ENCODE measurements at regions not wholly inside any gene's neighbourhood (a gene's known extent, or its start where the extent isn't known, plus 50 kb on each side); places are given as distances from the start of the nearest gene placed in this dataset.

GRCh38 chr10:27366769-27367168 lies 126.2 kb upstream of the ACBD5 start:
- no peak overlapping the region for H3K4me3 ChIP-seq
- TF ChIP-seq EP300 (IDR thresholded peaks at IDR 0.05) (no peak), CTCF (IDR thresholded peaks at IDR 0.05) (no peak), POLR2AphosphoS5 (IDR thresholded peaks at IDR 0.05) (no peak), POLR2A (IDR thresholded peaks at IDR 0.05) (no peak)
- no peak overlapping the region for H3K27ac ChIP-seq
- no peaks in the 10 kb centered on the region for H3K4me1 ChIP-seq
- intact Hi-C loops (cut with DNase I; ENCODE audit: low total_unique reads) = no loop called here
- 47 to 68% (median 54%) methylated on average over 1 of the region's 1 CpG for WGBS, 5 donors
- no peaks in the 10 kb centered on the region for H3K36me3 ChIP-seq
- no peak for DNase-seq
- H3K9me3 ChIP-seq = no peaks in the 10 kb centered on the region
- no peaks in the 10 kb centered on the region for H3K27me3 ChIP-seq

GRCh38 chr10:27364028-27364427 lies 123.4 kb upstream of the ACBD5 start:
- no peaks in the 10 kb centered on the region for H3K4me1 ChIP-seq
- DNase-seq = no peak
- TF ChIP-seq CTCF (IDR thresholded peaks at IDR 0.05) (no peak), POLR2AphosphoS5 (IDR thresholded peaks at IDR 0.05) (no peak)
- intact Hi-C loops (cut with DNase I; ENCODE audit: low total_unique reads) = no loop called here
- no peaks in the 10 kb centered on the region for H3K27me3 ChIP-seq
- H3K36me3 ChIP-seq = no peaks in the 10 kb centered on the region
- H3K9me3 ChIP-seq = no peaks in the 10 kb centered on the region
- no peak overlapping the region for H3K27ac ChIP-seq
- 54 to 72% (median 63%) methylated on average over 8 of the region's 8 CpGs for WGBS, 5 donors
- no peak overlapping the region for H3K4me3 ChIP-seq

- TF ChIP-seq CTCF (IDR thresholded peaks at IDR 0.05) (peak in 5 of 7 experiments; percentile 43 to 72 (median 51)), POLR2A (IDR thresholded peaks at IDR 0.05) (no peak), POLR2AphosphoS5 (IDR thresholded peaks at IDR 0.05) (peak in 1 of 3 donors; percentile 50), EP300 (IDR thresholded peaks at IDR 0.05) (no peak)
- no peaks in the 10 kb centered on the region for H3K9me3 ChIP-seq
- no peak overlapping the region for H3K4me3 ChIP-seq
- H3K36me3 ChIP-seq = no peaks in the 10 kb centered on the region
- no peak overlapping the region for H3K27ac ChIP-seq
- WGBS, 5 donors = 4 to 11% (median 9%) methylated on average over 3 of the region's 3 CpGs
- no peaks in the 10 kb centered on the region for H3K27me3 ChIP-seq
- H3K4me1 ChIP-seq = no peaks in the 10 kb centered on the region
- intact Hi-C loops (cut with DNase I; ENCODE audit: low total_unique reads) = no loop called here
- DNase-seq = peak; percentile 84 to 92
These were observed 120.1 kb upstream of the ACBD5 start for GRCh38 chr10:27360581-27361172.

- no peaks in the 10 kb centered on the region for H3K36me3 ChIP-seq
- no peak overlapping the region for H3K27ac ChIP-seq
- no peaks in the 10 kb centered on the region for H3K4me1 ChIP-seq
- no peak overlapping the region for H3K4me3 ChIP-seq
- no peaks in the 10 kb centered on the region for H3K9me3 ChIP-seq
- intact Hi-C loops (cut with DNase I; ENCODE audit: low total_unique reads) = no loop called here
- H3K27me3 ChIP-seq = no peaks in the 10 kb centered on the region
- TF ChIP-seq CTCF (IDR thresholded peaks at IDR 0.05) = no peak
- TF ChIP-seq POLR2A (IDR thresholded peaks at IDR 0.05) = no peak
- no peak for TF ChIP-seq POLR2AphosphoS5 (IDR thresholded peaks at IDR 0.05)
- no peak for TF ChIP-seq EP300 (IDR thresholded peaks at IDR 0.05)
- 72 to 82% (median 75%) methylated on average over 9 to 12 of the region's 12 CpGs for WGBS, 5 donors
- DNase-seq = no peak
These were observed 119.3 kb upstream of the ACBD5 start for GRCh38 chr10:27359792-27360355.
